NOMO-1 treated with DMSO at 0.1 percent for 48 hours (cell line): ENCODE measurements at regions not wholly inside any gene's neighbourhood (a gene's known extent, or its start where the extent isn't known, plus 50 kb on each side); places are given as distances from the start of the nearest gene placed in this dataset.

ENCODE experiments used
- DNase-seq: peaks from one replicate; lab custom pipeline; 2025; ENCODE audit not compliant: unreplicated experiment; lab: John Stamatoyannopoulos, UW

DNA sequence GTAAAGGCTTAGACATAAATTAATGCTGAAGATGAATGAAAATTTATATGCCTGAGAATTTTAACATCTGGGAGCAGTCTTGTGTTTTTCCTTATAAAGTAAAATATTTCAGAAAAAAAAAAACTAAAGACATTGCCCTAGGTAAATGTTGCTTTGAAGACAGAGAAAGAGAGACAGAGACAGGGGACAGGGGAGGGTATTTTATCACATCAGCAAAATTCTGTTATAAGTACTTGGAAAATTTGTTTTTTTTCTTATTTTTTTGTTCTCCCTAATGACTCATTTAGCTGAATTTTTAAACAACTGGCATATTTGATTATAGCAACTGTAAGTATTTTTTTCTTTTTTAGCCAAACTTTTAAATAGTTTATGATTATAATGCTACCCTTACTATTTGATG lies 1540.6 kb upstream of the GBE1 start:
- DNase-seq = no peak

DNA sequence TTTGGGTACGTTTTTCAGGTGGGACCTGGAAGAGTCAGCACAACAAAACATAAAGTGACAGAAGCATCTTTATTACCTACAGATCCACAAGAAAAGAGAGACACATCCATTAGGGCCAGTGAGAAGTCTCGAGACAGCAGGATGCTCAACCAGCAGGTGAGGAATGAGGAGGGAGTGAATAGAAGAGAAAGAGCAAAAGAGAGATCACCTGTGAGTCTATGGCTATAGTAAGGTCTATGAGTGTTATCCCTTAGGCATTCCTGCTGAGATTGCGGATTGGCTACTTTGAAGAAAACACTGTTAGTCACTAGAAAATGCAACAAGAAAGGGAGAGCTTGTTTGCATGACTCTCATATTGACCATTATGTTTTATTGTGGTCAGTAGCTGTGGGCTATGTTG lies 1556.2 kb upstream of the GBE1 start:
- DNase-seq = no peak

- no peak for DNase-seq
Measured at GRCh38 chr3:83320726-83321125, 1559.3 kb upstream of the GBE1 start.

DNA sequence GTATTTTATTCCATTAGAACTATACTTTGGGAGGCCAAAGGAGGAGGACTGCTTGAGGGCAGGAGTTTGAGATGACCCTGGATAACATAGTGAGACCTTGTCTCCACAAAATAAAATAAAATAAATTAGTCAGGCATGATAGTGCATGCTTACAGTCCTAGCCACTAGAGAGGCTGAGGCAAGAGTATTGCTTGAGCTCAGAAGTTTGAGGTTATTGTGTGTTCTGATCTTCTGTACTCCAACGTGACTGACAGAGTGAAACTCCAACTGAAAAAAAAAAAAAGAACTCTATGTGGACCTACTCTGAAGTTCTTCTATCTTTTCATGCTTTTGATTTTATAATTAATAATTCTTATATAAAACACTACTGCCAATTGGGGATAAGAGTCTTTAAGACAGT lies 1560.0 kb upstream of the GBE1 start:
- DNase-seq = no peak

- DNase-seq = no peak
Measured at GRCh38 chr3:83321891-83322290, 1560.4 kb upstream of the GBE1 start.

GRCh38 chr3:83354205-83354604 lies 1592.8 kb upstream of the GBE1 start:
- no peak for DNase-seq

- no peak for DNase-seq
Measured at GRCh38 chr3:83393276-83393675, 1565.5 kb upstream of the CADM2 start.

GRCh38 chr3:83403927-83404326 lies 1554.9 kb upstream of the CADM2 start:
- no peak for DNase-seq

- no peak for DNase-seq
Measured at GRCh38 chr3:83426300-83426699, 1532.5 kb upstream of the CADM2 start.

DNA sequence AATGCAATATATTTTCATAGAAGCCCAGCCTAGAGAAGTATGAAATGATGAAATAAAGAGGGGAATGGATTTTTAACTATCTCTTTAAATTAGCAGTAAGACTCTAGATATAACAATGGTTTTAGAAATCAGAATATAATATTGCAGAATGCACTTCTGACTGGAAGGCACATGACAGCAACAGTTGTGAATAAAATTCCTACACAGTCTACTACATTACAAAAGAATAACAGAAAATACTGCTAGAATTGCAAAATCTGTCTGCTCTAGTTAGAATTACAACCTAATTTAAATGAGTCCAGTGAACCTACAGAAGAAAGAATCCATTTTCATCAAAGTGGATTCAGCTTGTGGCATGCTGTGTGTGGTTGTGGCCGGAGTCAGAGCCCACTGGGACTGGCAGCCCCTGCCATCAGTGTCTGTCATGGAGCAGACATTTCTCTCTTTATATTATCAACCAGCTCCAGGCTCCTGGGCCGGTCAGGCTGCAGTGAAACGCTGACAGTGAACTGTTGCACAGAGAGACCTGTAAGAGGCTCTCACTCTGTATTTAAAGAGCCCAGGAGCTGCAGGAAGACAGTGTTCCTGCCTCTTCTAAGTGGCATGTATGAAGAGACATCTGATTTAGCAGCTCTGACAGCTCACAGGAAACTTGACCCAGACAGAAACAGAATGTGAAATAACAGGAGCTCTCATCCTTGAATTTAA lies 1523.8 kb upstream of the CADM2 start:
- no peak for DNase-seq

DNA sequence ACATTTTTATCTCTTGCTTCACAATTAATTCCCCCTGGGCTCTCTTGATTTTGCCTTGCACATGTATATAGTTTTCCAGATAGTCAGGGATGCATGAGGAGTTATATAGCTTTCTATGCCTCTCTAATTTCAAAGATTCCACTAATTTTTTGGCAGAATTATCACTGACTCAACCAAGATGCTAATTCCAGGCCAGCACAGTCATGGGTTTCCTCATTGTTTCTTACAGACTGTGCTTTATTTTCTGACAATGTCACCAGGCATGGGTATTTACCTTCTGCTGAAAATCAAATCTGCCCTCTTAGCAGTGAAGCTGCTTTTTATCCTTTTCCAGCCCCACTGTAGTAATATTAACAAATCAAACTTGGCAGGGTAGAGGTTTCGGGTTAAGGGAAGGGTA lies 1520.6 kb upstream of the CADM2 start:
- no peak for DNase-seq

DNA sequence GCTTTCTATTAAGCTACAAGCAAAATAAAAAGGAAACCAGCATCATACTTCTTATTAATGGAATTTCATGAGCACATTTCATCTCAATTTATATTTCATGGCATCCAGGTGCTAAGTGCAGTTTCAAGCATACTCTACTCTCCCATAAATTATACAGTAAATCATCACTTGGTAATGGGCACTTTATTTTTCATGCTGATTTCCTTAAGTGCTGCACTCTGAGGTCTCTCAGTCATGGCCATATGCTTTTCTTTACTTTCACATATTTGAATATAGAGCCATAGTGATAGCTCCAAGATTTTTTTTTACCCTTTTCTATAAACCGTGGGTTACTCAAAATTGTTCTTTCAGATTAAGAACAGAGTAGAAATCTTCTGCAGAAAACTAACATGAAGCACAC lies 1505.7 kb upstream of the CADM2 start:
- no peak for DNase-seq

DNA sequence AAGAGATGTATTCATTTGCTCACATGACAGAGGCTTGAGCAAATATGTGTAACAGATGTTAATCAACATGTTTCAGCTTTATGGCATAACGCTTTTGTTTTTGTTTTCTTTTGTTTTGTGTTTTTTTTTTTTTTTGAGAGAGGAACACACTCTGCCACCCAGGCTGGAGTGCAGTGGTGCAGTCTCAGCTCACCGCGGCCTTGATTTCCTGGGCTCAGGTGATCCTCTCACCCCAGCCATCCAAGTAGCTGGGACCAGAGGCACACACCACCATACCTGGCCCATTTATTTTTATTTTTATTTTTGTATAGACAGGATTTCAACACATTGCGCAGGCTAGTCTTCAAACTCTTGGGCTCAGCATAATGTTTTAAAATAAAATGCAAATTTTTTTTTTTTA lies 1504.4 kb upstream of the CADM2 start:
- no peak for DNase-seq

DNA sequence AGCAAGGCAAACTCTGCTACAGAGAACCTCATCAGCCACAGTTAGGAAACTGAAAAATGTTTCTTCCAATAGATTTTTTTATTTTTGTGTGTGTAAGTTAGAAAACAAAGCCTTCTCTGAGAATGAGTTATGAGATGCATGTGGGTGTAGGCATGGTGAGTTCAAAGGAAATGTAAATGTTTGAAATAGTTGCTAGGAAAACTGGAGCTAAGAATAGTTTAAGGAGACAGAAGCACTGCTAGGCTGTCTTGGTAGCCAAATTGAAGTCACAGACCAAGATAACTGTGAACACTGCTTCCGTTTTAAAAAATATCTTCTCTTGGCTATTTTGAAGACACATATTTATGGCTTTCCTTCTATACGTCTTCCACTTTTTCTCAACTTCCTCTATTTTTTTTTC lies 1501.2 kb upstream of the CADM2 start:
- DNase-seq = no peak

- no peak for DNase-seq
Measured at GRCh38 chr3:83460052-83460451, 1498.7 kb upstream of the CADM2 start.

- no peak for DNase-seq
Measured at GRCh38 chr3:83461411-83461810, 1497.4 kb upstream of the CADM2 start.

GRCh38 chr3:83477563-83477962 lies 1481.2 kb upstream of the CADM2 start:
- no peak for DNase-seq

DNA sequence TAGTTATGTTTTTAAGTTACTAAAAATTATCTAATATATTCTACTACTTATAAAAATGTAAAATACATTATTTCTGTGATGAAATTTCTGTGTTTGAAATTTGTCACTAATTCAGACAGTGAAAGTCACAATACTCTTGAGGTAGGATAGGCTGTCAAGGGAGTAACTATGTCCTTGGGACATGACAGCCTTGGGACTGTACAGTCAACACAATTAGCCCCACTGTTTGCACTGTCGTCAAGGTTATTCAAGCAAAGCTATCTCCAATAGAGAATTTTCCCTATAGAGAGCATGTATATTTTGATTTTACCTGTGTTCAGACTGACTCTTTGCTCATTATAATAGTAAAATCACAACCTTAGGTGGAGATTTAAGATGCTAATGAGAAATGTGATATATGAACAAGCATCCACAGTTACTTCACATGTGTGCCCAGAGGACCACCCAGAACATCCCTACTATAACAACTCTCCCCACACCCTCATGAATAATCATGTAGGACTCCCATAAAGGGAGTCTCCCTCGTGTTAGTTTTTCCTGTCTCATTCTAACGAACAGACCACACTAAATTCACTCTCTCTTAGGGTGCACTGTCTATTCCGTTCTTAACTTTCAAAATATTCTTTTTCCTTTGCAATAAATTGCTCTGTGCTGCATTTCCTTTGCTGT lies 1476.3 kb upstream of the CADM2 start:
- no peak for DNase-seq

DNA sequence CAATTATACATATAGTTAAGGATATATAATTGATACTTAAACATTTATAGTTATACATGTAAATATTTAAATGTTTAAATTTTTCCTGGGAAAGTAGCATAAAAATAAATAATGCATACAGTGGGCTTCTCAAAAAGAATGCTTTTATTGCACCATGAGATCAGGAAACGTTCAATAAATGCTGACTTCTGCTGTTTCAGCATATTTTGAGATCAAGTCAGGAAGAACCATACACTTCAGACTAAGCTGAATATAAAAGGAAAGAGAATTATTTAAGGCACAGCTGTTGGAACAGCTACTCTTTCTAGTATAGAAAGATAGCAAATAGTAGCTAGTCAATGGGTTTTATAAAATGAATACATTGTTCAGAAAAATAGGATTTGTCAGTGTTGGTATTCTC lies 1462.3 kb upstream of the CADM2 start:
- DNase-seq = no peak

DNA sequence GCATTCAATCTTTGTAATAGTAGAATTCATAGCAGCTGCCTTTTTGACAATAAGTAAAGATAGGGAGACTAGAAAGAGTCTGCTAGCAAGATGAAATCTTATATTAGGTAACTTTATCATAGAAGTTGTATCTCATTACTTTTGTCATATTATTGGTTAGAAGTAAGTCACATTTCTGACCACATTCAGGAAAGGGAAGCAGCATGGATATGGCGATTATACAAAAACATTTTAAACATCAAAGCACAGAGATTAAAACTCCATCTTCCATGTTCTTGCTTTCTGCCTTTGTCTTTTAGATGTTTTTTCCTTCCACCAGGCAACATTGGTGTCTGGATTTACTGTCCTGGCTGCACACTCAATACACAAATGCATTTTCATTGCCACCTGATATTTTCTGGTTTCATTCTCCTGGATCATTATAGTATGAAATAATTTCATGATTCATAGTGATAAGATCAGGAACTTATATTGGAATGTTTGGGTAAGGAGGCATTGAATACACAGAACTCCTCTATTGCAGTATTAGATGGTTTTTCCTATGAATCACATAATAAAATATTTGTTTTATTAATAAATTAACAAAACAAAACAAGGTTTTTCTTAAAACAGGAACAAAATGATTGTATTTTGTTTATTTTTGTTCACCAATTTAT lies 1460.3 kb upstream of the CADM2 start:
- no peak for DNase-seq

DNA sequence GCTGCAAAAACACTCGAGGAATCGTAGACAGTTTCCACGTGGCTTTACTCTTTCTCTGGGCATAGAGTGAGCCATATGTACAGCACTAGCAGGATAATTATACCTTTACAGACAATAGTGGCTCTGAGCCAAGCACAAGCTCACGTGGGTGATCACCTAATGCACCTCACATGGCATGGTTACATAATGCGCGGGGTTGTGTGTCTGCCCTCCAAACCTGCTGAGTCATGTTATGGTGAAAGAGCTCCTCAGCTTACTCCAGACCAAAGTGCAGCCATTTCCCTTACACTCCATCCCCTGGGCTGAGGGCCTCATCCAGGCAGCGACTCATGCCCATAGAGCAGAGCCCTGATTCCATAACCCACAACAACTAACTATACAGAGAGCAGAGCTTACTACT lies 1458.4 kb upstream of the CADM2 start:
- DNase-seq = peak; percentile 2

DNA sequence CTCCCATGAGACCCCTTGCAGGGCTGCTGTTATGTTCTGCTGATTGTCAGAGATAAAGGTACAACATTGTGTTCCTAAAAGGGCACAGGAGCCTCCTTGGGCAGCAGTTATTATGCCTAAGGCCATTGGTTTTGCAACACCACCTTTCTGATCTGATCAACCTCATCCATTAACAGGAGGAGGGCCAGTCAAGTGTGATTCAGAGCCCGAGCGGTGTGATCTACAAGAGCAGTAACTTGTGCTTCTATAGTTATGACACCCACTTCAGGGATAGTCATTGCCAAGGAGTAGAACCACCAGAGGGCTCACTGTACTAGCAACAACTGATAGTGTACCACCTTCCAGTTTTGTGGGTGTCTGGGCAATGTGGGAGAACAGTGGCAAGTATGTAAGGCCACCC lies 1457.9 kb upstream of the CADM2 start:
- no peak for DNase-seq
